ENCODE measurements at regions not wholly inside any gene's neighbourhood (a gene's known extent, or its start where the extent isn't known, plus 50 kb on each side); places are given as distances from the start of the nearest gene placed in this dataset.

DNA sequence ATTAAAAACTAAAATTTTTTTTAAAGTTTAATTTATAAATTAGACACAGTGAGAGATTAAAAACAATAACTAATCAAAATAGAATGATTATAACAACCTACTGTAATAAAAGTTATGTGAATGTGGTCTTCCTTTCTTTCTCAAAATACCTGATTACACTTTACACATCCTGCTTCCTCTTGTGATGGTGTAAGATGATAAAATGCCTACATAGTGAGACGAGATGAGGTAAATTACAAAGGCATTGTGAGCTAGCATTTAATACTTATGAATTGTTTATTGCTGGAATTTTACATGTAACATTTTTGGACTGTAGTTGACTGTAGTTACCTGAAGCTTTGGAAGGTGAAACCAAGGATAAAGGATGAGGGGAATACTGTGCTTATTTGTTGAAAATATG, 94.2 kb upstream of the CLEC14A start:
- Histone ChIP-seq H3K27ac (no peak overlapping the region), H3K9me3 (peaks cover 0 to 5% (median 2%) of the 10 kb centered on the region in 4 donors), H3K36me3 (no peaks in the 10 kb centered on the region), H3K27me3 (no peaks in the 10 kb centered on the region), H3K4me3 (no peak overlapping the region), H3K4me1 (no peaks in the 10 kb centered on the region)
- WGBS, 5 donors = 41 to 64% (median 57%) methylated on average over 1 of the region's 1 CpG
- TF ChIP-seq EP300 (IDR thresholded peaks at IDR 0.05) (no peak), POLR2A (IDR thresholded peaks at IDR 0.05) (no peak), POLR2AphosphoS5 (IDR thresholded peaks at IDR 0.05) (no peak)
- TF ChIP-seq, protein P1, sequence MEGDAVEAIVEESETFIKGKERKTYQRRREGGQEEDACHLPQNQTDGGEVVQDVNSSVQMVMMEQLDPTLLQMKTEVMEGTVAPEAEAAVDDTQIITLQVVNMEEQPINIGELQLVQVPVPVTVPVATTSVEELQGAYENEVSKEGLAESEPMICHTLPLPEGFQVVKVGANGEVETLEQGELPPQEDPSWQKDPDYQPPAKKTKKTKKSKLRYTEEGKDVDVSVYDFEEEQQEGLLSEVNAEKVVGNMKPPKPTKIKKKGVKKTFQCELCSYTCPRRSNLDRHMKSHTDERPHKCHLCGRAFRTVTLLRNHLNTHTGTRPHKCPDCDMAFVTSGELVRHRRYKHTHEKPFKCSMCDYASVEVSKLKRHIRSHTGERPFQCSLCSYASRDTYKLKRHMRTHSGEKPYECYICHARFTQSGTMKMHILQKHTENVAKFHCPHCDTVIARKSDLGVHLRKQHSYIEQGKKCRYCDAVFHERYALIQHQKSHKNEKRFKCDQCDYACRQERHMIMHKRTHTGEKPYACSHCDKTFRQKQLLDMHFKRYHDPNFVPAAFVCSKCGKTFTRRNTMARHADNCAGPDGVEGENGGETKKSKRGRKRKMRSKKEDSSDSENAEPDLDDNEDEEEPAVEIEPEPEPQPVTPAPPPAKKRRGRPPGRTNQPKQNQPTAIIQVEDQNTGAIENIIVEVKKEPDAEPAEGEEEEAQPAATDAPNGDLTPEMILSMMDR (IDR thresholded peaks at IDR 0.05) = no peak
- no peak for DNase-seq
- intact Hi-C loops (cut with DNase I; ENCODE audit: low total_unique reads) = no loop called here

DNA sequence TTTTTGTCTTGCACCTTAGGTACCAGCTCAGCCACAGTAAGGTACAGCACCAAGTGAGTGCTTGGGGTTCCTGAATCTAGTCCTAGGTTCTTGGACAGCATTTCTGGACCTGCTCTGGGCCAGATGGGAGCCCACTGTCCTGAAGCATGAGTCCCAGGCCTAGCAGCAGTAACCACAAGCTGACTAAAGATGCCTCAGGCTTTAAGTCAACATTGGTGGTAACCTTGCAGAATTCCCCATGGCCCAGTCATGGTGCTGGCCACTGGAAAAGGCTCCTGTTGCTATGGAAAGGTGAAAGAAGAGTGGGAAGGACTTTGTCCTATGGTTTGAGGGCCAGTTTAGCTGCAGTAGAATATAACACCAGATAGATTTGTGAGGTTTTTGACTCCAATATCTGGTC, 86.9 kb upstream of the CLEC14A start:
- H3K4me3 ChIP-seq = no peak overlapping the region

DNA sequence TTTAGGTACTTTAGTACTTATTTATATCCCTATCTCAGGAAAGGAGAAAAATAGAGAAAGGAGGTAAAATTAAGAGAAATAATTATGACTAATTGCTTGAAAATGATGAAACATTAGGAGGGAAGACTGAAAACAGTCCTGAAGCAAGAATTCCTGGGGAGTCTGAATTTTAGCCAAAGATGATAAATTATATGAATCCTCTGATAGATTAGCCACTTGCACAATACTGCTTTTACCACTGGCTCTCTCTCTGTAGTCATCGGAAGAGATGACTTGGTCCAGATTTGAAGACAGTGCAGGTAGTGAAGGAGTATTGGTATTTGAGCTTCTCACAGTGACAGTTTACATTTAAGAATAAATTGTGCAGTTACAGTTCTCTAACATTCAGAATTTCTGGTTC, 83.8 kb upstream of the CLEC14A start:
- no peak for DNase-seq
- Histone ChIP-seq H3K27me3 (no peaks in the 10 kb centered on the region), H3K9me3 (no peaks in the 10 kb centered on the region), H3K27ac (no peak overlapping the region), H3K36me3 (no peaks in the 10 kb centered on the region), H3K4me1 (no peaks in the 10 kb centered on the region), H3K4me3 (no peak overlapping the region)
- 91 to 100% (median 96%) methylated on average over 1 of the region's 1 CpG for WGBS, 5 donors
- TF ChIP-seq POLR2A (IDR thresholded peaks at IDR 0.05) (no peak), POLR2AphosphoS5 (IDR thresholded peaks at IDR 0.05) (no peak), EP300 (IDR thresholded peaks at IDR 0.05) (no peak)
- TF ChIP-seq, protein P1 (IDR thresholded peaks at IDR 0.05) = no peak
- intact Hi-C loops (cut with DNase I; ENCODE audit: low total_unique reads) = no loop called here

More for the DNA sequence above, 86.9 kb upstream of the CLEC14A start:
- no peak for TF ChIP-seq EP300 (IDR thresholded peaks at IDR 0.05)
- TF ChIP-seq POLR2A (IDR thresholded peaks at IDR 0.05) = no peak
- TF ChIP-seq, protein P1 (IDR thresholded peaks at IDR 0.05) = no peak
- no peak for TF ChIP-seq POLR2AphosphoS5 (IDR thresholded peaks at IDR 0.05)
- no peaks in the 10 kb centered on the region for H3K36me3 ChIP-seq
- no peaks in the 10 kb centered on the region for H3K27me3 ChIP-seq
- no peak for DNase-seq
- intact Hi-C loops (cut with DNase I; ENCODE audit: low total_unique reads) = no loop called here
- H3K4me1 ChIP-seq = no peaks in the 10 kb centered on the region
- H3K9me3 ChIP-seq = no peaks in the 10 kb centered on the region
- no peak overlapping the region for H3K27ac ChIP-seq

DNA sequence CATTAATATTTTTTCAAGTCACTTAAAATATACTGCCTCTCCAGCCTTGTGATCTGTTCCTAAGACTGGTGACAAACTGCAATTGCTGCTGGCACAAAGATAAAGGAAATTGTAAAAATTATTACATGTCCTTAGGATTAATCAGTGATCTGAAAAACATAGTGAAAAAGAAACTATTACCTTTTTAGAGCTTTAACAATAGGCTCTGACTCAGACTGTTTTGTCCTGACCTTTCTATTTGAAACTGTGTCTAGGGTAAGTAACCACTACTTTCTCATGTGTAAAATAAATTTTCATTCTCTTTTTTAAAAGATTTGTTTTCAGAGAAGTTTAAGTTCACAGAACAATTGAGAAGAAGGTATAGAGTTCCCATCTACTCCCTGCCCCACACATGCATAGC, 80.4 kb upstream of the CLEC14A start:
- intact Hi-C loops (cut with DNase I; ENCODE audit: low total_unique reads) = no loop called here
- H3K36me3 ChIP-seq = no peaks in the 10 kb centered on the region
- TF ChIP-seq, protein P1 (IDR thresholded peaks at IDR 0.05) = no peak
- TF ChIP-seq EP300 (IDR thresholded peaks at IDR 0.05) = no peak
- TF ChIP-seq POLR2AphosphoS5 (IDR thresholded peaks at IDR 0.05) = no peak
- TF ChIP-seq POLR2A (IDR thresholded peaks at IDR 0.05) = no peak

More for the DNA sequence above, 80.4 kb upstream of the CLEC14A start:
- Histone ChIP-seq H3K4me3 (no peak overlapping the region), H3K27me3 (no peaks in the 10 kb centered on the region), H3K4me1 (no peaks in the 10 kb centered on the region), H3K9me3 (no peaks in the 10 kb centered on the region), H3K27ac (no peak overlapping the region)
- no peak for DNase-seq

All from stomach (tissue), 8 donors.